IPS-20b (cell line): ENCODE measurements at regions not wholly inside any gene's neighbourhood (a gene's known extent, or its start where the extent isn't known, plus 50 kb on each side); places are given as distances from the start of the nearest gene placed in this dataset.

ENCODE experiments used
- H3K27ac ChIP-seq: one replicate; pipeline ENCODE4 v1.5.1; 2013; ENCODE audit warnings: low read length
- H3K27me3 ChIP-seq: 2 replicates; pipeline ENCODE4 v1.6.1; 2013; ENCODE audit warnings: mild to moderate bottlenecking, low read length, inconsistent platforms; ENCODE audit not compliant: insufficient read depth
- H3K36me3 ChIP-seq: 2 replicates; pipeline ENCODE4 v1.6.1; 2013; ENCODE audit warnings: low read depth, mild to moderate bottlenecking, inconsistent platforms, low read length, moderate library complexity; ENCODE audit not compliant: insufficient read depth
- H3K4me1 ChIP-seq: 2 replicates; pipeline ENCODE4 v1.6.1; 2013; ENCODE audit warnings: mild to moderate bottlenecking, control low read depth, inconsistent platforms, low read length, moderate library complexity; ENCODE audit not compliant: insufficient read depth
- H3K4me3 ChIP-seq: 2 replicates; pipeline ENCODE4 v1.5.1; 2013; ENCODE audit warnings: mild to moderate bottlenecking, low read length, inconsistent platforms
- H3K9ac ChIP-seq: 2 replicates; pipeline ENCODE4 v1.6.1; 2013; ENCODE audit warnings: low read depth, mild to moderate bottlenecking, inconsistent platforms, low read length, moderate library complexity
- H3K9me3 ChIP-seq: 2 replicates; pipeline ENCODE4 v1.6.1; 2013; ENCODE audit warnings: mild to moderate bottlenecking, low read depth, low read length, inconsistent platforms; ENCODE audit not compliant: insufficient read depth

DNA sequence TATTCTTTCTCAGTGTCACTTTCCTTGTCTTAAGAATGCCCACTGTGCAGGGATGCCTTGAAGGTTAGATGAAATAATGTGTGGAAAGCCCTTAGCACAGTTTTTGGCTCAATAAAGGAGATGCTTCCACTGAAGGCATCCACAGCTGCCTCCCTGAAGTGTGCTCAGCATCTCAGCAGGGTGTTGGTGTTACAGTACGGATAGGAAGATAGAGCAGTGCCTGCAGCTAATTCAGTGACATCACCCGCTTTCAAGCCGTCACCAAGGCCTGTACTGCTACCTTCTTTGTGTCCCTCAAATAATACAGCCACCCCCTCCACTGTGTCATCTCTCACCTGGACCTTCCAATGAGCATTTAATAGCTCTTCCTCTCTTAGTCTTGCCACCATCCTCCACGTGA lies 59.0 kb downstream of the NDUFS5 start:
- Histone ChIP-seq H3K9me3 (no peaks in the 10 kb centered on the region), H3K4me3 (no peak overlapping the region), H3K9ac (no peak overlapping the region)

GRCh38 chr1:39086386-39086785 lies 60.2 kb downstream of the NDUFS5 start:
- H3K27me3 ChIP-seq, result peaks cover 25% of the 10 kb centered on the region
- H3K27ac ChIP-seq, result no peak overlapping the region
- peaks cover 4% of the 10 kb centered on the region; the same call in 1 of the 2 replicates for H3K36me3 ChIP-seq
- 0 out of 2 replicates have a peak, but pooled peaks cover 3% of the 10 kb centered on the region for H3K4me1 ChIP-seq
- no peaks in the 10 kb centered on the region for H3K9me3 ChIP-seq
- H3K9ac ChIP-seq, result no peak overlapping the region
- H3K4me3 ChIP-seq, result no peak overlapping the region

More for the DNA sequence above, 59.0 kb downstream of the NDUFS5 start:
- Histone ChIP-seq H3K4me1 (0 out of 2 replicates have a peak, but pooled peaks cover 3% of the 10 kb centered on the region), H3K27ac (no peak overlapping the region), H3K27me3 (peaks cover 32% of the 10 kb centered on the region), H3K36me3 (peaks cover 4% of the 10 kb centered on the region; the same call in 1 of the 2 replicates)

DNA sequence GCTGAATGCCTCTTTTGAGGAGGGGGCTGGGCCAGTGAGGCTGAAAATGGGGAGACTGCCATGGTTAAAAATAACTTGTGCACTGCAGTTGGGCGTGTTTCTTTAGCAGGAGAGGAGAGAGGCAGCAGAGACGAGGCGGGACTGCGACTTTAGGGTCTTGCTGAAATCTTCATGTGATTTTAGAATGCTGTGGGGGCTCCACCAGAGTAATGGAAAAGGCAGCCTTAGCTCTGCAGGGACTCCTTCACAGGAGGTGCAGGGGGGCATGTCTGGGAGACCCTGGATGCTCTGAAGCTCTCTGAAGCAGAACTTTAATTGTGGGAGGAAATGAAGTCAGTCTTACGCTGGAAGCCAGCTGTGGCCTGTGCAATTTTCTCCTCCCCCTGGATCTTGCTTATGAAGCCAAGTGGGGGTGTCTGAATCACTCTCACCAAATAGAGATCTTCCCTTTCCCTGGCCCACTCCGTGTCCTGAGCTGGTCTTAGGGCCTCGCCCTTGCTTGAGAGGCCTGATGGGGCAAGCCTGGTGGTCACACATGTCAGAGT lies 60.8 kb downstream of the NDUFS5 start:
- peaks cover 4% of the 10 kb centered on the region; the same call in 1 of the 2 replicates for H3K36me3 ChIP-seq
- H3K4me3 ChIP-seq, result no peak overlapping the region
- H3K27ac ChIP-seq, result no peak overlapping the region
- peaks cover 24% of the 10 kb centered on the region for H3K27me3 ChIP-seq
- H3K9ac ChIP-seq, result no peak overlapping the region
- H3K9me3 ChIP-seq, result no peaks in the 10 kb centered on the region
- H3K4me1 ChIP-seq, result 0 out of 2 replicates have a peak, but pooled peaks cover 3% of the 10 kb centered on the region

- H3K27me3 ChIP-seq, result peaks cover 19% of the 10 kb centered on the region
- H3K4me3 ChIP-seq, result no peak overlapping the region
- H3K4me1 ChIP-seq, result 0 out of 2 replicates have a peak, but pooled peaks cover 3% of the 10 kb centered on the region
- H3K27ac ChIP-seq, result no peak overlapping the region
- no peak overlapping the region for H3K9ac ChIP-seq
- H3K36me3 ChIP-seq, result peaks cover 4% of the 10 kb centered on the region; the same call in 1 of the 2 replicates
- H3K9me3 ChIP-seq, result no peaks in the 10 kb centered on the region
Measured at GRCh38 chr1:39087435-39087834, 61.3 kb downstream of the NDUFS5 start.

GRCh38 chr1:39088658-39089057 lies 62.5 kb downstream of the NDUFS5 start:
- H3K27me3 ChIP-seq, result peaks cover 7% of the 10 kb centered on the region; the same call in 1 of the 2 replicates
- H3K36me3 ChIP-seq, result peaks cover 4% of the 10 kb centered on the region; the same call in 1 of the 2 replicates
- H3K4me1 ChIP-seq, result no peaks in the 10 kb centered on the region
- H3K27ac ChIP-seq, result no peak overlapping the region
- H3K9ac ChIP-seq, result no peak overlapping the region
- H3K4me3 ChIP-seq, result no peak overlapping the region
- no peaks in the 10 kb centered on the region for H3K9me3 ChIP-seq

GRCh38 chr1:39089931-39090521 lies 63.9 kb downstream of the NDUFS5 start:
- H3K9ac ChIP-seq, result no peak overlapping the region

GRCh38 chr1:39090757-39091380 lies 64.7 kb downstream of the NDUFS5 start:
- Histone ChIP-seq H3K9me3 (no peaks in the 10 kb centered on the region), H3K36me3 (no peaks in the 10 kb centered on the region; the same call in 1 of the 2 replicates), H3K4me3 (no peak overlapping the region), H3K27me3 (no peaks in the 10 kb centered on the region), H3K9ac (no peak overlapping the region), H3K4me1 (no peaks in the 10 kb centered on the region), H3K27ac (no peak overlapping the region)

More at GRCh38 chr1:39089931-39090521, 63.9 kb downstream of the NDUFS5 start:
- Histone ChIP-seq H3K4me3 (no peak overlapping the region), H3K9me3 (no peaks in the 10 kb centered on the region), H3K27me3 (no peaks in the 10 kb centered on the region; the same call in 1 of the 2 replicates), H3K4me1 (no peaks in the 10 kb centered on the region), H3K36me3 (peaks cover 1% of the 10 kb centered on the region; the same call in 1 of the 2 replicates), H3K27ac (no peak overlapping the region)

GRCh38 chr1:39091845-39092645 lies 65.9 kb downstream of the NDUFS5 start:
- Histone ChIP-seq H3K9ac (no peak overlapping the region), H3K9me3 (no peaks in the 10 kb centered on the region), H3K4me1 (no peaks in the 10 kb centered on the region), H3K27me3 (no peaks in the 10 kb centered on the region), H3K4me3 (no peak overlapping the region), H3K36me3 (no peaks in the 10 kb centered on the region; the same call in 1 of the 2 replicates), H3K27ac (no peak overlapping the region)

- Histone ChIP-seq H3K4me1 (no peaks in the 10 kb centered on the region), H3K27me3 (no peaks in the 10 kb centered on the region), H3K4me3 (no peak overlapping the region), H3K9ac (no peak overlapping the region), H3K9me3 (no peaks in the 10 kb centered on the region), H3K36me3 (no peaks in the 10 kb centered on the region), H3K27ac (no peak overlapping the region)
Measured at GRCh38 chr1:39094685-39095084, 68.5 kb downstream of the NDUFS5 start.

- Histone ChIP-seq H3K9me3 (no peaks in the 10 kb centered on the region), H3K27me3 (no peaks in the 10 kb centered on the region), H3K27ac (no peak overlapping the region), H3K36me3 (no peaks in the 10 kb centered on the region), H3K4me3 (no peak overlapping the region), H3K4me1 (peaks cover 14% of the 10 kb centered on the region), H3K9ac (no peak overlapping the region)
Measured at GRCh38 chr1:39098546-39099250, 72.5 kb downstream of the NDUFS5 start.
